HCT116 (cell line): ENCODE measurements at regions not wholly inside any gene's neighbourhood (a gene's known extent, or its start where the extent isn't known, plus 50 kb on each side); places are given as distances from the start of the nearest gene placed in this dataset.

Experiments
- ATAC-seq: fragments of 200-7000 bp; cut with Tn5 transposase; 2 replicates; pipeline ENCODE4 v1.9.1; 2020; ENCODE audit warnings: mild to moderate bottlenecking, moderate library complexity
- BruUV-seq: library from RNA; stranded (reverse); fragments of 400-500 nt; replicated peaks from 2 replicates; lab custom pipeline; 2021; lab: Mats Ljungman, UMichigan
- CTCF ChIA-PET: fragments of 300-600 bp; sonication (Branson Sonifier 250); formaldehyde crosslinking; loops from one replicate; lab custom pipeline; 2021; ENCODE audit warnings: antibody characterized with exemption; lab: Charles Lee
- POLR2A ChIA-PET: fragments of 300-600, 350-600 bp; sonication (Branson Sonifier 250); formaldehyde crosslinking; loops from one replicate; lab custom pipeline; 2021; ENCODE audit warnings: antibody characterized with exemption; lab: Charles Lee
- RAD21 ChIA-PET, 2 experiments: fragments of 300-600 bp; sonication (Branson Sonifier 250); formaldehyde crosslinking; loops; one replicate each; lab custom pipeline; 2023; ENCODE audit warnings: low total read pairs in 2 of 2; ENCODE audit not compliant: uncharacterized antibody in 2 of 2, unreplicated experiment in 2 of 2, low non-redundant PET in 1 of 2; lab: Charles Lee
- DNase-seq: peaks from one replicate; pipeline ENCODE4 v3.0.0-alpha.2; 2010; ENCODE audit warnings: low read depth, low spot score
- H2AFZ ChIP-seq: fragments of 200-600 bp; shearing (Covaris generic), sonication (generic); 2 replicates; pipeline ENCODE4 v1.6.1; 2017; ENCODE audit warnings: low read depth, mixed run types, mixed read lengths, antibody characterized with exemption, low read length; ENCODE audit not compliant: poor library complexity, severe bottlenecking
- H3K27ac ChIP-seq: 2 replicates; pipeline ENCODE4 v1.5.1; 2012; ENCODE audit warnings: low read depth, low read length
- H3K27me3 ChIP-seq: fragments of 200-600 bp; sonication (generic); 2 replicates; pipeline ENCODE4 v1.6.1; 2016; ENCODE audit warnings: mixed run types, low read length, mixed read lengths; ENCODE audit not compliant: insufficient read depth
- H3K36me3 ChIP-seq, 2 experiments: fragments of 200-500 bp in 1 of 2; fragments of 200-600 bp in 1 of 2; sonication (Bioruptor generic) in 1 of 2; sonication (generic) in 1 of 2; 2 replicates each; pipeline versions ENCODE4 v1.5.1 to v1.6.1; 2014 to 2016; ENCODE audit warnings: low read length in 2 of 2, inconsistent platforms in 1 of 2, mixed read lengths in 1 of 2, mixed run types in 1 of 2; ENCODE audit not compliant: insufficient read depth in 2 of 2, control insufficient read depth in 1 of 2
- H3K4me1 ChIP-seq, 2 experiments: fragments of 200-600 bp in 1 of 2; sonication (generic) in 1 of 2; 2 replicates each; pipeline versions ENCODE4 v1.5.1 to v1.6.1; 2012 to 2017; ENCODE audit warnings: low read length in 2 of 2, inconsistent platforms in 1 of 2, mild to moderate bottlenecking in 1 of 2, mixed read lengths in 1 of 2, mixed run types in 1 of 2, moderate library complexity in 1 of 2; ENCODE audit not compliant: insufficient read depth in 2 of 2, control insufficient read depth in 1 of 2
- H3K4me2 ChIP-seq: fragments of 200-600 bp; sonication (generic); 2 replicates; pipeline ENCODE4 v1.6.1; 2017; ENCODE audit warnings: mixed run types, low read length, mixed read lengths
- H3K4me3 ChIP-seq, 2 experiments: fragments of 200-600 bp in 1 of 2; sonication (generic) in 1 of 2; replicated peaks in 1 of 2; 2 replicates each; pipeline ENCODE4 v1.5.1; 2011 to 2016; ENCODE audit warnings: low read length in 2 of 2, control low read depth in 1 of 2, low read depth in 1 of 2, mild to moderate bottlenecking in 1 of 2, mixed read lengths in 1 of 2, mixed run types in 1 of 2
- H3K79me2 ChIP-seq: fragments of 200-600 bp; sonication (generic); 2 replicates; pipeline ENCODE4 v1.6.1; 2017; ENCODE audit warnings: mild to moderate bottlenecking, mixed run types, low read length, moderate library complexity, mixed read lengths; ENCODE audit not compliant: insufficient read depth
- H3K9ac ChIP-seq: fragments of 200-600 bp; sonication (generic); 2 replicates; pipeline ENCODE4 v1.6.1; 2016; ENCODE audit warnings: low read length, mixed read lengths
- H3K9me2 ChIP-seq: fragments of 200-600 bp; sonication (generic), shearing (Covaris generic); 2 replicates; pipeline ENCODE4 v1.6.1; 2017; ENCODE audit warnings: mixed run types, mild to moderate bottlenecking, moderate library complexity; ENCODE audit not compliant: insufficient read depth
- H3K9me3 ChIP-seq, 2 experiments: fragments of 200-500 bp in 1 of 2; fragments of 200-600 bp in 1 of 2; sonication (Bioruptor generic) in 1 of 2; sonication (generic) in 1 of 2; 2 replicates each; pipeline ENCODE4 v1.6.1; 2014 to 2017; ENCODE audit warnings: low read length in 2 of 2, mixed read lengths in 2 of 2, inconsistent platforms in 1 of 2, low read depth in 1 of 2, mild to moderate bottlenecking in 1 of 2, mixed run types in 1 of 2, moderate library complexity in 1 of 2; ENCODE audit not compliant: control insufficient read depth in 1 of 2, insufficient read depth in 1 of 2
- H4K20me1 ChIP-seq: fragments of 200-600 bp; sonication (generic), shearing (Covaris generic); 2 replicates; pipeline ENCODE4 v1.6.1; 2017; ENCODE audit warnings: mixed run types, mild to moderate bottlenecking, moderate library complexity; ENCODE audit not compliant: insufficient read depth
- EZH2phosphoT487 ChIP-seq: fragments of 200-600 bp; IDR thresholded peaks from 2 replicates; pipeline ENCODE4 v1.6.1; 2018; ENCODE audit warnings: antibody characterized with exemption, borderline replicate concordance
- RAD21 ChIP-seq: IDR thresholded peaks from 2 replicates; pipeline ENCODE4 v1.6.1; 2012; ENCODE audit warnings: low read depth, mild to moderate bottlenecking
- TCF7L2 ChIP-seq: IDR thresholded peaks from 2 replicates; pipeline ENCODE4 v1.7.0; 2011; ENCODE audit warnings: borderline replicate concordance, inconsistent platforms; ENCODE audit not compliant: insufficient read depth, insufficient read length; ENCODE audit errors: extremely low read depth
- ZFX ChIP-seq: fragments of 450-650 bp; IDR thresholded peaks from 2 replicates; pipeline ENCODE4 v1.6.1; 2017
- intact Hi-C: fragments of 100-400 bp; cut with micrococcal nuclease; formaldehyde crosslinking; loops from 2 replicates; pipeline ENCODE4 v1.10.0; 2022
- TF ChIP-seq, protein P1 (sequence below), 3 experiments: fragments of 200-600 bp in 1 of 3; sonication (generic) in 1 of 3; IDR thresholded peaks in 2 of 3; conservative IDR thresholded peaks in 1 of 3; 2 replicates each; pipeline ENCODE4 v1.5.1; 2012 to 2017; ENCODE audit warnings: low read depth in 2 of 3, low read length in 2 of 3, antibody characterized with exemption in 1 of 3, borderline replicate concordance in 1 of 3, control low read depth in 1 of 3, mild to moderate bottlenecking in 1 of 3, mixed read lengths in 1 of 3, mixed run types in 1 of 3, moderate library complexity in 1 of 3; ENCODE audit not compliant: insufficient read depth in 1 of 3
- TF ChIP-seq, protein P2 (sequence below): IDR thresholded peaks from 2 replicates; pipeline ENCODE4 v1.6.1; 2012

DNA sequence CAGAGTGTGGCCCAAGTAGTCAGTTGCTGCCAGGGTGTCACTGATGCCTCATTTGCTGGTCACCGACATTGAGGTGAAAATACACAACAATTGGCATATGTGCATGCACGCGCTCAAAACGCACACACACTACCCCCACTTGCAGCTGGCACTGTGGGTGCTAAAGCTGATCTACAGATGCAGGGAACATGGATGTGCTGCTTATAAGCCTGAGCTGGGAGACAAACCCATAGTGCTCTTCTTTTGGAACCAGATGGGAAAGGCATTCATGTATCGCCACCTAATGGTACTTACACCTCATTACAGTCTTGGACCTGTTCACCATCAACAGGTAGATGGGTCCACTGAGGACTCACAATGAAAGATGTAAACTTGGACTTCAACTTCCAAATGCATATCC is 70.3 kb upstream of the CAMK1G start:
- ChIA-PET POLR2A (no interaction called here), CTCF (interaction anchor here (1.0 to 1.7 kb wide), 4 partner anchors 53 to 861 kb away, joined by 3 to 8 read pairs (median 4); no protein-coding TSS in a partner anchor)
- no peaks in the 10 kb centered on the region for H3K9me2 ChIP-seq
- no peaks in the 10 kb centered on the region for H3K4me1 ChIP-seq
- intact Hi-C loops = loop anchor here (1.0 kb wide), 2 partner anchors 310 to 861 kb away; no protein-coding TSS in a partner anchor
- no peak overlapping the region for H3K9ac ChIP-seq
- ATAC-seq = peak; percentile 96
- no peaks in the 10 kb centered on the region for H3K79me2 ChIP-seq
- no peak overlapping the region for H3K4me2 ChIP-seq
- H3K4me3 ChIP-seq = no peak overlapping the region
- H3K9me3 ChIP-seq = no peaks in the 10 kb centered on the region
- H3K27ac ChIP-seq = no peak overlapping the region
- H2AFZ ChIP-seq = no peak overlapping the region
- no peaks in the 10 kb centered on the region for H3K36me3 ChIP-seq
- peaks cover 13% of the 10 kb centered on the region for H3K27me3 ChIP-seq
- no peaks in the 10 kb centered on the region for H4K20me1 ChIP-seq
- TF ChIP-seq, protein P1, sequence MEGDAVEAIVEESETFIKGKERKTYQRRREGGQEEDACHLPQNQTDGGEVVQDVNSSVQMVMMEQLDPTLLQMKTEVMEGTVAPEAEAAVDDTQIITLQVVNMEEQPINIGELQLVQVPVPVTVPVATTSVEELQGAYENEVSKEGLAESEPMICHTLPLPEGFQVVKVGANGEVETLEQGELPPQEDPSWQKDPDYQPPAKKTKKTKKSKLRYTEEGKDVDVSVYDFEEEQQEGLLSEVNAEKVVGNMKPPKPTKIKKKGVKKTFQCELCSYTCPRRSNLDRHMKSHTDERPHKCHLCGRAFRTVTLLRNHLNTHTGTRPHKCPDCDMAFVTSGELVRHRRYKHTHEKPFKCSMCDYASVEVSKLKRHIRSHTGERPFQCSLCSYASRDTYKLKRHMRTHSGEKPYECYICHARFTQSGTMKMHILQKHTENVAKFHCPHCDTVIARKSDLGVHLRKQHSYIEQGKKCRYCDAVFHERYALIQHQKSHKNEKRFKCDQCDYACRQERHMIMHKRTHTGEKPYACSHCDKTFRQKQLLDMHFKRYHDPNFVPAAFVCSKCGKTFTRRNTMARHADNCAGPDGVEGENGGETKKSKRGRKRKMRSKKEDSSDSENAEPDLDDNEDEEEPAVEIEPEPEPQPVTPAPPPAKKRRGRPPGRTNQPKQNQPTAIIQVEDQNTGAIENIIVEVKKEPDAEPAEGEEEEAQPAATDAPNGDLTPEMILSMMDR (IDR thresholded peaks at IDR 0.05 in 2 of 3, conservative IDR thresholded peaks at IDR 0.05 in 1 of 3; ENCODE audit: borderline replicate concordance in 1 of 3, insufficient read depth in 1 of 3, low read depth in 2 of 3, low read length in 2 of 3) = peak; percentile 42 to 82 (median 75); a peak in 5 of 6 replicates
- TF ChIP-seq, protein P2, sequence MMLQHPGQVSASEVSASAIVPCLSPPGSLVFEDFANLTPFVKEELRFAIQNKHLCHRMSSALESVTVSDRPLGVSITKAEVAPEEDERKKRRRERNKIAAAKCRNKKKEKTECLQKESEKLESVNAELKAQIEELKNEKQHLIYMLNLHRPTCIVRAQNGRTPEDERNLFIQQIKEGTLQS = no peak
- TF ChIP-seq ZFX = no peak
- TF ChIP-seq EZH2phosphoT487 = no peak
- TF ChIP-seq RAD21 = peak; percentile 78
- no peak for TF ChIP-seq TCF7L2
- TF ChIP-seq, all 23 proteins: peak for 2
- RAD21 ChIA-PET = interaction anchor here in 1 of 2 experiments (1.1 kb wide), 1 partner anchor 53 kb away, joined by 3 read pairs; no protein-coding TSS in a partner anchor
- no TSS peak for BruUV-seq
- DNase-seq = peak; percentile 48
